HT1080 (cell line): ENCODE measurements at regions not wholly inside any gene's neighbourhood (a gene's known extent, or its start where the extent isn't known, plus 50 kb on each side); places are given as distances from the start of the nearest gene placed in this dataset.

ENCODE experiments used
- DNase-seq: peaks from one replicate; pipeline ENCODE4 v3.0.0-alpha.2; 2015; ENCODE audit warnings: low read depth

- DNase-seq, result no peak
These were observed 596.1 kb downstream of the PTPRU start for GRCh38 chr1:29832471-29832870.

GRCh38 chr1:29831500-29832117 is 595.3 kb downstream of the PTPRU start:
- DNase-seq, result no peak

DNA sequence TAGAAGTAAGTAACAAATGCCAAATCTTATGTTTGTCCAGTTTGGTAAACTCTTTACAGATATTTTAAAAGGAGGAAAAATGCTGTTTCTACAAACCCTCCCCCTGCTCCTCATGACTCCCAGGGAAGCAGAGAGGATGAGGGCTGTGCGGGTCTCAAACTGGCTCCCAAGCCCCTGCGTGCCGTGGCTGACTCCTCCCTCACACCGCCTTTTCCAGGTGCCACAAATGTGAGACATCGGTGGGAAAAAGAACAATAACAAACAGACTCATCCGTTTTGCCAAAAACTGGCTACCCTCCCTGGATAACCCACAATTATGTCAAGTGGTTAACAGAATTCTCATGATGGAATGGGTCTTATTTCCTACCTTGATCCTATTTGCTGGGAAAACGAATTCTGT is 594.6 kb downstream of the PTPRU start:
- DNase-seq, result no peak

DNA sequence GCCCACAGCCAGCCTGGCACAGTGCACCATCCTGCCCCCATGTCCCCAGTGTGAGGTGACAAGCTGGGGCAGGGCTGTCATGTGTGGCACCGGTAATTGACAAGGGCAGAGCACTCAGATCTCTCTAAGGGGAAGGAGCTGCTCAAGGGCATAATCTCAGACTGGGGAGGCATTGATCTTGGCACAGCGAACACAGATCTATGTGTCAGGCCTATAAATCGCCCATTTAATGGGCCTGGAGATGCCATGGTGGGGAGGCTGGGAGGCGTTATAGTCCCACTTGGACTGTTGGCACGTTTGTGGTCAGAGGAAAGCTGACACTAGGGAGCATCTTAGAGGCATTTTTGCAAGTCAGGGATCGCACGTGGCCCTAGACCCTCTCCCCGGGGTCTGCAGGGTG is 594.1 kb downstream of the PTPRU start:
- no peak for DNase-seq

- no peak for DNase-seq
These were observed 593.4 kb downstream of the PTPRU start for GRCh38 chr1:29829448-29830344.

DNA sequence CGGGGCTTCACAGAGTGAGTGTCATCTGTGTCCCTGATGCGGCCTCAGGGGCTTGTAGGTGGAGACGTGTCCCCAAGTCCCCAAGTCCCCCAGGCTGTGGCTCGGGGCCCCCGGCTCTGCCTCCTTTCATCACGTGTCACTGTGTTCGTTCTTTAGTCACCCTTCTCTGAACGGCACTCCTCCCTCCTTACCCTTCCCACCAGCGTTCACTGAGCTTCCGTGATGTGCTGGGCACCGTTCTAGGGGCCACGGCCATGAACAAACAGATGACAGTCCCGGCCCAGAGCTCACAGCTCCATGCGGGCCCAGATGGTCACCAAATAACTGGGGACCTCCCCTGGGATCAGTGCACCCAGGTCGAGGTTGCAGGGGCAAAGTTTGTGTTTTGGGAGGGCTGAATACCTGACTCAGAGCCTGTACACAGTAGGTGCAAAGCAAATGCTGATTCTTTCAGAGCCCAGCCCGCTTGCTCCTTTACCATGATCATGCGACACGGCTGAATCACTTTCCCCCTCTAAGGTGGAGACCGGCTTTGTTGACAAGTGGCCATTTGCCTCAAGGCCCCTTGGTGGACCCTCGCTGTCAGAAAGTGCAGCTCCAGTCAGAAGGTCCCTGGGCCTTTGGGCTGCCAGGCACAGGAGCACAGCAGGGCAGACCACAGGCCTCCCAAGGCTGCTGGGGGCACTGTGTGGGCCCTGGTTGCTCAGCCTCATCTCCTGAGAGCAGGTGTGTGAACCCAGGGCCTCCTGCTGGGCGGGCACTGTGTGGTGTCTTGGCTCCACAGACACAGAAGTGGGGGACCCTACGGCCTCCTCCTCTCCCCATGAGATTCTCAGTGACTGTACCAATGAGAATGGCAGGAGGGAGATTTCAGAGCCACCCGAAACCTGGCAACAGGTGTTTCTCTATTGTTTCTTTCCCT is 592.5 kb downstream of the PTPRU start:
- no peak for DNase-seq

DNA sequence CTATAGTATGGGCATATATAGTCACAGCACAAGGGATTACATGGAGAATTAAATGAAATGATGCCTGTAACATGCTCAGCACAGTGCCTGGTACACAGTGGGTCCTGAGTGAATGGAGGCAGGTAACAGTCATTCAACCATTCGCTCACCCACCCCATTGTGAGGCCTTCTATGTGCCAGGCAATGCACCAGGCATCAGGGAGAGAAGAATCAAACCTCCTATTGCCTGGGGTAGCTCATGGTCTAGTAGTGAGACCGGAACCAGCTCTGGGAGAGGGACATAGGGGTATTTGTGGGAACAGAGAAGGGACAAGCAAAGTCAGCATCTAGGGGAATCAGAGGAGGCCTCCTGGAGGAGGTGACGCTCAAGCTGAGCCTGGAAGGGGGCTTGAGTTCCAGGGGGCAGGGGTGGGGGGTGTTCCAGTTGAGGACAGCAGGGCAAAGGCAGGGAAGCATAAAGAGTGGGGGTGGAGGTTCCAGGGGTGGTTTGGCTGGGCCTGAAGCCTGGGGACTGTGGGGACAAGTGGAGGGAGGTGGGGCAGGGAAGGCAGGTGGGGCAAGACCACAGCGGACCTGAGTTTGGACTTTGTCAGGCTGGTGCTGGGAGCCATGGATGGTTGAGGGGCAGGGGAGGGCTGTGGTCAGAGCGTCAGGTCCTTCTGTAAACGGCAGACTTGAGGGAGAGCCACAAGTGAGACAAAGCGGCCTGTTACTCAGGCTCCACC is 591.6 kb downstream of the PTPRU start:
- DNase-seq, result no peak

DNA sequence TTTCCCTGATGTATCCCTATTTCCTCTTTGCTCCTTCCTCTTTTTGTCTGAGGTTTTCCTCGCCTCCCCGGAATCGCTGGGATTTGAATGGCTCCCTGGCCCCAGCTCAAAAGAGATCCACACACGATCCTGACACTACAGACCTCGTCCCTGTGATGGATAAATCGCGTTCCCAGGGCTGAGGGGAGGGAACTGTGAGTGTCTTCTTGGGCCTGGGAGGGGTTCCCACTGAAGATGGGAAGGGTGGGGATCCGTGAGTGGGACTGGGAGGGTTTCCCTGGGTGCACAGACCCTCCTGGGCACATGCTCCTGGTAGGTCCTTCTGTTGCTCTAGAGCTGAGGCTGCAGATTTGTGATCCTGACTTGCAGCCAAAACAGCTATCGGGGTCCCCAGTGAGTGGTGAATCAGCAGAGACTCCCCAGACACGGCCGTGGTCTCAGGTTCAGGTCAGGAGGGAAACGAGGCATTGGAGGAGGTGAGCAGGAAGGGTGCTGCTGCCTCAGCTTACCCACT is 591.0 kb downstream of the PTPRU start:
- no peak for DNase-seq

- DNase-seq, result no peak
These were observed 590.3 kb downstream of the PTPRU start for GRCh38 chr1:29826646-29827045.

DNA sequence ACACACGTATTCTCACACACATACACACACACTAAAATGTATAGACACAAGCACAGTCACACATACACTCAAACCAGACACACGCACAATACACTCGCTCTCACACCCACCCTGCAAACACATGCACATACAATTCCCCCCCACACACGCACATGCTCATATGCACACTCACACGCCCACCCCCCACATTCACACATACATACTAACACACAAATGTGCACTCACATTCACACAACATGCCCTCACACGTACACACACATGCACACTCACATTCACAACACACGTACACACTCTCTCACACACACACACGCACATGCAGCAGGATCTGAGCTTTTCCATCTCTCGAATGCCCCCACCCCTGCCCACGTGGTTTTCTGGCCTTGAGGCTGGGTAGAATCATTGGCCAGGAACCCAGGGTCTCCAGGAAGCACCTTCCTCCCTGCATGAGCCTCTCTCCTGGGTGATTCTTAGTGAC is 589.7 kb downstream of the PTPRU start:
- no peak for DNase-seq

DNA sequence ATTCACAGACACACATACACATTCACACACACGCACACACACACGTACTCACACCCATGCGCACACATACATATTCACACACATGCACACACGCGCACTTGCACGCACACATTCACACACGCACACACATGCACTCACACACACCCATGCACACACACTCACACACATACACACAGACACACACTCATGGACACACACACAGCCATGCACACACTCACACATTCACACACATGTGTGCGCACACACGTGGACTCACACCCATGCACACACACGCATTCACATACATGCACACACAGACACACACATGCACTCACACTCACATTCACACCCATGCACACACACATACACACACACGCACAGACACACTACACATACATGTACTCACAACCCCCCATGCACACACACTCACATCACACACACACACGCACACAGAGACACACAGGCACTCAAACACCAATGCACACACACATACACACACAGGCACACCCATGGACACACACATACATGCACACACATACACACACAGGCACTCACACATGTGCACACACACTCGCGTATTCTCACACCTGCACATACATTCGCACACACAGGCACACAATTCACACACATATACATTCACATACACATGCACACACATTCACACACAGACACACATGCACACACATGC is 589.1 kb downstream of the PTPRU start:
- no peak for DNase-seq

- DNase-seq, result no peak
These were observed 588.4 kb downstream of the PTPRU start for GRCh38 chr1:29824511-29825273.

- DNase-seq, result no peak
These were observed 587.7 kb downstream of the PTPRU start for GRCh38 chr1:29824025-29824424.

DNA sequence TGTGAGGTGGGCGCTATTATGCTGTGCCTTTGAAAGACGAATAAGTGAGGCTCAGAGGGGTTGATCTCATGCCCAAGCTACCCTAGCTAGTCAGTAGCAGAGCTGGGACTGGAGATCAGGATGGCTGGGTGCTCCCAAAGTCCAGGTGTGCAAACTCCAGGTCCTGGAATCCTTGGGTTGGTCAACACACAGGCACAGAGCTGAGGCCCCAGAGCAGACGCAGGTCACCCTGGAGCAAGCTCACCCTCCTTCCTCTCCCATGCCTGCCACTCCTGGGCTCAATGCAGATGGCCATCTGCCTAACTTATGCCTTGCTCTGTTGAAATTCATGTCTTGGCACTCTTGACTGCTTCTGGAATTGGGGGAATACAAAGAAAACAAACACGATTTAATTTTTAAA is 587.2 kb downstream of the PTPRU start:
- DNase-seq, result no peak

GRCh38 chr1:29821605-29822004 is 585.3 kb downstream of the PTPRU start:
- no peak for DNase-seq

DNA sequence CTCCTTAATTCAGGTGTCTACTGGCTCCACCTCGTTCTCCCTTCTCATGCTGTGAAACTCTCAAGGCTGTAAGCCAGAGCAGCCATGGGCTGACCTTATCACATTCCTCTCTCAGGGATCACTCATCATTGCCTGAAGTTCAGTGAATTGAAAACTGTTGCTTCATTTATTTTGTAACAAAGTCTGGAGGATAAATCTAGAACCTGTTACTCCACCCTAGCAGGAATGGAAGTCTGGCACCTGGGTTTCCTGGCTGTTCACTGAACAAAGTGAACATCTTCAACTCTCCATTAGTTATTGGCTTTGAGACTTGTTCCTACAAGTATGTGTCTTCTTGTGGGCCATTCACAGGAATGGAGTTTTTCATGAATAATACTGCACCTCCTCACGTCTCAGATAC is 584.1 kb downstream of the PTPRU start:
- DNase-seq, result no peak

DNA sequence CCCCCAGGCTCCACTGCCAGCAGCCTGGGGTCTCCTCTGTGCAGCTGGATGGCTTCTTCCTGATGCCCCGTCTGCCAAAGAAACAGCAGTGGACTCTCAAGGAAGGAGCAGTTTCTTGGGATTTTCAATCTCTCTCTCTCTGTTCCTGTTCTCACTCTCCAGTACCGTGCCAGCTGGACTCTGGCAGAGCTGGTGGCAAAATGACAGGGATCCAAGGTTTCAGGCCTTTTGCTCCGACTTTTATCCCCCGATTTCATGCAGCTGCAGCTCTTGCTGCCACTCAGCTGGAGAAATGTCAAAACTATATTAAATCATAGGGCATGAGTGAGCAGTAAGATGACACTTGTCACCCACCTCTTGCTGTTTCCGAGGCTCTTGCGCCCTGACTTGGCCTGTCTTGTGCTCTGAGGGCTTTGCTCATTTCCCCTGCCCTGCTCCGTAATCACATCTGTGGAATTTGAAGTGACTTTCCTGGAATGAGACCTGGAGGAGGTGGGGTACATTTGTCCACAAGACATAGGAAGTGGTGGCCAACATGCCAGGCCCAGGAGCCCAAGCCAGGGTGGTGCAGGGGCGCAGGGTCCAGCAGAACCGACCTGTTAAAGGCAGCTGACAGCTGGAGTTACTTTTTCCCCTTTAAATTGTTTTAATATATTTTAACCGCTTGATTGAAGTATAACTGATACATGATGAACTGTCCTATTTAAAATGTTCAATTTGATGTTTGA is 576.2 kb downstream of the PTPRU start:
- no peak for DNase-seq

DNA sequence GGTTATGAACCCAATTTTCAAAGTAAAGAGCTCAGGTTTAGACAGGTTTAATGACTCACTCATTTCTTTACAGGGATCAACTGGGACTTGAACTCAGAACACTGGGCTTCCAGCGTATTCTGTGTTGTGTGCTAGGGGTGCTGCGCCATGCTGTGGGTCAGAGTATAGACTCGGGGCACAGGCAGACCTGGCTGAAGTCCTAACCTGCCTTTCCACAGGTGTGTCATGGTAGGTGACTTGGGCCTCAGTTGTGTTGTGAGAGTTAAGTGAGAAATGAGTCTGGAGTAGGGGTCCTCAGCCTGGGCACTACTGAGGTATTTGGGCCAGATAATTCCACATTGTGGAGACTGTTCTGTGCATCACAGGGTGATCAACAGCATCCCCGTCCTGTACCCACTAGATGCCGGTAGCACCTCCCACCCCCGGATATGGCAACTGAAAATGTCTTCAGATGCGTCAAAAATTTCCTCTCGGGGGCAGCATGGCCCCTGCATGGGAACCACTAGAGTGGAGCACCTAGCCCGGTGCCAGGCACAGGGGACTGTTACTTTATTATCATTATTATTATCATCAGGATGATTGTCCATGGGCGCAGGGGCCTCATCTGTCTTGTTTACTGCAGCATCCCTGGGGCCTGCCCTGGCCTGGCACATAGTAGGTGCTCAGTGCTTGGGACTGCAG is 575.5 kb downstream of the PTPRU start:
- DNase-seq, result no peak
